ENCODE measurements at regions not wholly inside any gene's neighbourhood (a gene's known extent, or its start where the extent isn't known, plus 50 kb on each side); places are given as distances from the start of the nearest gene placed in this dataset.
A peak's percentile ranks its signal among the peaks of the same experiment; 100 is the strongest.

DNA sequence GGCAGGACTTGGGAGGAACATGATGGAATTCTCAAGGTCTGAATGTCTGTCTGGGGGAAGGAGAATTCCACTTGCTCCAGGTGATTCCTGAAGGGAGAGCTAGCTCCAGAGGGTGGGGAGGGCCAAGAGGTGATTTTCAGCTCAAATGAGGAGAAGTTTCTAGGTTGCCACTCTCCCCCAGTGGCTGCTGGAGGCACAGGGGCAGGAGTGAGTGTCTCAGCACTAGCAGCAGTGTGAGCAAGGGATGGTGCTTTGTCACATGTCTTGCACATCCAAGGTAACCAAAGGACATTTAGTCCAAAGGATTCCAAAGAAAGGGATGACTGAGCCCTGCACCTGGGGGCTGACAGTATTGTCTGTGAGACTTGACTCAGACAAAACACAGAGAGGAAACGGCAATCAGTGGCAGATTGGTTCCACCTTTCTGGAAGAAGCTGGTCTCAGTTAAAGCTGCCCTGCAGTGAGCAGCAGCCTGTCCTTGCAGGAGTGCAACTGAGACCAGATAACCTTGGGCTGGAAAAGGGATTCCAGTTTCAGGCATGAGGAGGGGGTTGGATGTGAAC lies 51.2 kb upstream of the PCBD1 start:
- no peak for DNase-seq

- DNase-seq, result peak in 1 of 14 donors; percentile 68
These were observed 52.6 kb upstream of the PCBD1 start for GRCh38 chr10:70940834-70941568.

GRCh38 chr10:70942125-70942524 lies 53.8 kb upstream of the PCBD1 start:
- DNase-seq, result no peak

GRCh38 chr10:70942725-70943124 lies 54.4 kb upstream of the PCBD1 start:
- DNase-seq, result no peak

DNA sequence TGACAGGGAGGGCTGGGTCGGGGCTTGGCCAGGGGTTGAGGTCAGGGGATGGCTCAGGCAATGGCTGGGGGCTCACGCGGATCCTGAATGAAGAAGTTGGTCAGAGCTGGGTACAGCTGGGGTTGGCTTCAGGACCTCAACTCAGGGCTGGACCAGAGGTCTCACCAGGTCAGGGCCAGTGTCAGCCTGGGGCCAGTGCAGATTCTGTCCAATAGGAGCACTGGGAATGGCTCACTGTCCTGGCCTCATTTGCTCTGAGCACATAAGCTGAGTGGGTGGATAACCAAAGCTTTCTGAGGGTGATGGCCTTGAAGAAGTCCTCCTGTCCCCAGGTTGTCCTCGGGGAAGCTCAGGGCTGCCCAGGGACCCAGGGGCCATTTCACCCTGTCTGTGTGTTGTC lies 54.9 kb upstream of the PCBD1 start:
- DNase-seq, result no peak

GRCh38 chr10:70943841-70944466 lies 55.6 kb upstream of the PCBD1 start:
- DNase-seq, result no peak

- no peak for DNase-seq
These were observed 61.7 kb upstream of the PCBD1 start for GRCh38 chr10:70950037-70950436.

GRCh38 chr10:70950801-70951200 lies 62.4 kb upstream of the PCBD1 start:
- no peak for DNase-seq

DNA sequence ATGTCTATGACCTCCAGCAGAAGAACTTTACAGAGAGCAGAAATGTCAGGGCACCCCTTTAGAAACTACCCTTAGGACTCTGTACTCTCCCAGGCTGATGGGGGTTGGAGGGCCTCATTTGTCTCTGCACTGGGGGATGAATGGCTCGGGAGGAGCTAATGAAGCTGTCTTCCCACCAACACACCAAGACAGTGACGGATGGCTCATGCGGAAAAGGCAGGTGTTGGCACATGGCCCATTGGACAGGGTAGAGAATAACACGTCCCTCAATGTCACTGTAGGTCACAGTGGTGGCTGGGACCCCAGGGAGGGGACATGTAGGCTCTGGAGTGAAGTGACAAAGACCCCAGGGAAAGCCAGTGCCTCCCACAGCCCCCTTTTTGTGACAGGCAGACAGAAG lies 64.0 kb upstream of the PCBD1 start:
- DNase-seq, result no peak

- DNase-seq, result no peak
These were observed 64.6 kb upstream of the PCBD1 start for GRCh38 chr10:70952921-70953320.

DNA sequence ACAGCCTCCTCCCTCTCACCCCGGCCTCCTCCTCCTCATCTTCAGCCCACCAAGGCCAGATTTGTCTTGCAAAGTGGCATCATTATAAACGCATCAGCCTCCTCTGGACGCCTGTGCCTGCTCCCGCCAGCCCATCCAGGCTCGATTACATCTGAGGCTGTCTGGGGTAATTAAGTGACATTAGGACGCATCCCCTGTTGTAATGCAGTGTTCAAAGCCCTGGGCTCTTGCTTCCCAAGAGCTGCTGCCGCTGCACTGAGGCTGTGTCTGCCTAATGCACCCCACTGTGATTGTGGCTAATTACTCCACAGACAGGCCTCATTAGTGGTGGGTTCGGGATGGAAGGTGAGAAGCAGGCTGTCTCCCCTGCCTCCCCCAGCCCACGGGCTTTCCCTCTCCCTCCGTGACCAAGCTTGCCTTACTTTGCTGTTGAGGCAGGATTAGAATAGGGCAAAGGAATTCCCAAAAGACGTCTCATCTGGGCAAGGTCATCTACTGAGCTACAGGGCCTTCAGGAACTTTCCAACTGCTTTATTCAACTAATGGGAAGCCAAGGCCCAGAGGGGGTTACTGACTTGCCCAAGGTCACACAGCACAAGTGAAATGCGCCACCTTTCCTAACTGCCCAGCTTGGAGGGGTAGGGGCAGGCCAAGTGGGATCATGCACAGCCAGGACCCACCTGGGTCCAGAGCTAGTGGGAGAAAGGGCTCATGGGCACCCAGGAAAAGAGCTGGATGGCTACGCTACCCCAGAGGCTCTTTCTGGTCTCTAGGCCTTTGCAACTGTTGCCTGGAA lies 66.2 kb upstream of the PCBD1 start:
- no peak for DNase-seq

DNA sequence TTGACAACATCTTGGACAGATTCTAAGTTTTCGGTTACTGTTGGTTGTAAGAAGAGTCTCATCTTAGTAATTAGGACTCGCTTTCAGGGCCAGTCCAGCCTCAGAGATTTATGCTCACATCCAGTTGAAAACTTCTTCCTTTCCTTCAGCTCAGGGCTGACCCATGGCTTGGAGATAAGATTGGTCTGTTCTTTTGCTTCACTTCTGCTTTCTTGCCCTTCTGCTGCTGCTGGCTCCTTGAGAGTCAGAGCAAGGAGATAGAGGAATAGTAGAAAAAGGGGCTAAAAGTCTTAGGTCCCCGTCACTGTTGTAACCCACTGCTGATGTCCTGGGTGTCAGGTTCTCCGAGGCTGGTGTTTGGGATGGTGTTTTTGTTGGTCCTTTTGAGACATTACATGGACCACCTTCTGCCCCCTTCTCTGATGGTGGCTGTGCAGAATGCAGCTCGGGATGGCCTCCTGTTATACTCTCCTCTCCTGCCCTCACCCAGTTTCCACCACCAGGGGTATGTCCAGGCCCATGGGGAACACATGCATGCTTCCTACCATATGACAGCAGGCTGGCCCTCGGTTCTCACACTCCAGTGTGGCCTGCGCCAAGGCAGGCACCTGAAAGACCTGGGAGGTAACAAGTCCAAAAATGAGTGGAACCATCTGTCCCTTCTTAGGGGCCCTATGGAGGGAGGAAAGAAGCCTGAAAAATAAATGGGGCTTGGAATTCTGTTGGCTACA lies 67.8 kb upstream of the PCBD1 start:
- DNase-seq, result peak in 1 of 14 donors; percentile 63

DNA sequence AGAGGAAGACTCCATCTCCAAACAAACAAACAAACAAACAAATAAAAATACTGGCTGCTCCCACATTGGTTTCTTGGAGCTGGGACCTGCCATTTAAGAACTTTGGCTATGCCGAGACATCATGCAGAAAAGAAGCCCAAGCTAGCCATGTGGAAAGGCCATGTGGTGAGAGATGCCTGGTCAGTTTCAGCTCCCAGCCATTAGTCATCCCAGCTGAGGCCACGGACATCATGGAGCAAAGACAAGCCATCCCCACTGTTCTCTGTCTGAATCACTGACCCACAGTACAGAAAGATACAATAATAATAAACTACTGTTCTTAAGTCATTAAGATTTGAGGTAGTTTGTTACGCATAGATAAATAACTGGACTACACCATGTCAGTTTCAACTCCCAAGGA lies 70.0 kb upstream of the PCBD1 start:
- no peak for DNase-seq

DNA sequence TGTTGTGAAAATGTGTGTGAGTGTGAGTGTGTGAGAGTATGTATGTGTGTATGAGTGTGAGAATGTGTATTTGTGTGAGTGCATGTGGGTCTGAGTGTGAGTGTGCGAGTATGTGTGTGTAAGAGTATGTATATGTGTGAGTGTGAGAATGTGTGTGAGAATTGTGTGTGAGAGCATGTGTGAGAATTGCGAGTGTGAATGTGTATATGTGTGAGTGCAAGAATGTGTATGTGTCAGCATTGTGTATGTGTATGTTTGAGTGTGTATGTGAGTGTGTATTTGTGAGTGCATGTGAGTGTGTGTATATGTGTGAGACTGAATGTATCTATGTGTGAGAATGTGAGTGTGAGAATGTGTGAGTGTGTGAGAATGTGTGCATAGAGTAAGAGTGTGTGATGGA lies 72.0 kb upstream of the PCBD1 start:
- DNase-seq, result no peak

DNA sequence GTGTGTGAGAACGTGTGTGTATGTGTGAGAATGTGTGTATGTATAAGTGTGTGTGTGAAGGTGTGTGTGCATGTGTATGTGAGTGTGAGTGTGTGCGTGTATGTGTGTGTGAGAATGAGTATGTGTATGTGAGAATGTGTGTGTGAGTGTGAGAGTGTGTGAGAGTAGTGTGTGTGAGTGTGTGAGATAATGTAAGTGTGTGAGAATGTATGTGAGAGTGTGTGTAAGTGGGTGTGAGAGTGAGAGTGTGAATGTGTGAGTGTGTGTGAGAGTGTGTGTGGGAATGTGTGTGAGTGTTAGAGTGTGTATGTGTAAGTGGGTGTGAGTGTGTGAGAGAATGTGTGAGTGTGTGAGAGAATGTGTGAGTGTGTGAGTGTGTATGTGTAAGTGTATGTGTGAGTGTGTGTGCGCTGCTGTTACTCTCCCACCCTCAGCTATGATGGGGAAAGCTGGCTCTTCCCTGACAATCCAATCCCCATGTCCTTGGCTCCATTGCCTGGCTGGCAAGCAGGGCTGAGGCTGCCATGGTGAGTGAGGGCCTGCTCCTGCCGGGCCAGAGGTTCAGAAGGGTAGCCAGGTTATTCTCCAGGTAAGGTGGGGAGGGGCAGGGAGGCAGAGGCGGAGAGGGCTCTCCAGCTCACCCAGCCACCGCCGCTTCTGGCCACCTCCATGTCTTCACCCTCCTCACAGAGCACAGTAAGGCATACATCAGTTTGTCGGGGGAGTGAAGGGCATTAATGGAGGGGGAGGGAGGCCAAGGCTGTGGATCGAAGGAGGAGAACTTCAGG lies 72.6 kb upstream of the PCBD1 start:
- no peak for DNase-seq

DNA sequence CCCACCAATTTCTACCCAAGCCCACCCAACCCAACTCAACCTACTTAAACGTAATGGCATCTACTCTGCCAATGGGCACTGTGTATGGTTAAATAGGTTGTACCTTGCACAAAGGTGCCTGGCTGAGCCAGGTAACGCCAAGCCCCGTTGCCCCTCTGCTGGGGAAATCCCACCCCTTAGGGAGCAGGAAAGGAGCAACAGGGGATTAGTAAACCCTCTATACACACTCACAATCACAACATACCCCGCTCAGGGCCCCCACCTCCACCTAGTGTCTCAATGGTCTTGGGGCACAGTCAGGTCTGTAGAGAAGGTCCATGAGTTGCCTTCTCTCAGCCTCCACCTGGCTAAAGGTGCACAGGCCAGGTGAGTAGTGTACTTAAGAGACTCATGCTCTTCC lies 74.3 kb upstream of the PCBD1 start:
- DNase-seq, result no peak

- DNase-seq, result peak in 1 of 14 donors; percentile 45
These were observed 74.9 kb upstream of the PCBD1 start for GRCh38 chr10:70963271-70963670.

DNA sequence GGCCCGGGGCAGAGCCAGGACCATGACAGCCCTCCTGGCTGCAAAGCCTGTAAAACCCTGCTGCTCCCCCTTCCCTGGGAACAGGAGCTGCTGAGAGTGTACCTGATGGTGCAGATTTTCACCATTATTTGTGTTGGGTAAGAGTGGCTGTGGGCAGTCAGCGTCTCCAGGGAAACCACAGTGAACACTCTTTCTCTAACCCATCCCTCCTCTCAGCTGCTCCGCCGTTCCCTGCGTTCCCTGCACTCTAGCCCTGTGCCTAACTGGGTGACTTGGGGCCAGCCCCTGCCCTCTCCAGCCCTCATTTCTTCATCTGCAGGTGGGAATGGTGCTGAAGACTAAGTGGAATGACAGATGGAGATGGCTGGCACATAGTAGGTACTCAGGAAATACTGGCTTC lies 75.9 kb upstream of the PCBD1 start:
- no peak for DNase-seq

- DNase-seq, result no peak
These were observed 76.5 kb upstream of the PCBD1 start for GRCh38 chr10:70964881-70965280.

GRCh38 chr10:70965566-70965965 lies 77.2 kb upstream of the PCBD1 start:
- no peak for DNase-seq

DNA sequence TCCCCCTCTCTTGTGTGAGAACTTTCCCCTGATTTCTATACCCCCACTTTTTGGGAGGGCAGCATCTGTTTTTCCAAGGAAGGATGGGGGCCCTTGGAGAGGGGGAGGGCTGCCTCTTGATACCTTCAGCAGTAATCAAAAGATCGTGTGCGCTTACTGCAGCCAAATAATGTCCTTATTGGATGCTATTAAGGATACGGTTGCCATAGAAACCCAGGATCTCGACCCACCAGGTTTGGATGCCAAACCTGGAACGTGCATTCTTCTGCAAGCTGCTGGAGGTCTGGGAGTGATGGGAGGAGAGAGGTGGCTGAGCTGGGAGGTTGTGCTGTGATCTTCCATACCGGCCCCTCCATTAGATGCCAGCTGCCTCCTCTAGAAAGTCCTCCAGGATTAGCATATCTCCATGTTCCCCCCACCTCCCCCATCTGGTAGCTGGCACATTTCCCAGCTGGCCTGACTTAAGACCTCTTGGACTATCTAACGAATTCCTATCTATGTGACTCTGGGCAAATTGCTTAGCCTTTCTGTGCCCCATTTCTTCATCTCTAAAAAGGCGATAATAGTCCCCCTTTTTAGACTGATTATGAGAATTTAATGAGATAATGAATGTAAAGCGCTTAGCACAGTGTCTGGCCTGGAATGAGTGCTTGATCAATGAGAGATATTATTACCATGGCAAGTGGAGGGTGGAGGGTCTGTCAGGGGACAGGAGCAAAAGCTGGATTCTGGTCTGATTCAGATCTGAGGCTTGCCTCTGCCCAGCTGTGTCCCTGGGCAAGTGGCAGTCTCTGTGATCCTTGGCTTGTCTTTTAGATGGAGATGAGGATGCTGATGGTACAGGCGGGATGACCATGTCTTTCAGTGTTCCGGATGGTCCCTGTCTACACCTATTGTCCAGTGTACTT lies 78.5 kb upstream of the PCBD1 start:
- no peak for DNase-seq

Data from C1 segment of cervical spinal cord (tissue), 14 donors.